Astrocyte (in vitro differentiated cells and primary cell): ENCODE measurements at regions not wholly inside any gene's neighbourhood (a gene's known extent, or its start where the extent isn't known, plus 50 kb on each side); places are given as distances from the start of the nearest gene placed in this dataset.

Source experiments
- DNase-seq: peaks from one replicate; pipeline ENCODE4 v3.0.0-alpha.2; 2010; ENCODE audit warnings: low read depth
- FAIRE-seq: peaks from 2 replicates; lab custom pipeline; 2011; peaks lifted over from hg19 to GRCh38; lab: Jason Lieb, UNC
- H2AFZ ChIP-seq: 2 replicates; pipeline ENCODE4 v1.6.0; 2012; ENCODE audit warnings: low read depth, low read length, inconsistent platforms
- H3K27ac ChIP-seq: 2 replicates; pipeline ENCODE4 v1.5.1; 2011; ENCODE audit warnings: low read depth, low read length, inconsistent platforms
- H3K27me3 ChIP-seq: 2 replicates; pipeline ENCODE4 v1.6.0; 2011; ENCODE audit warnings: low read length, inconsistent platforms; ENCODE audit not compliant: insufficient read depth
- H3K36me3 ChIP-seq: 2 replicates; pipeline ENCODE4 v1.5.1; 2011; ENCODE audit warnings: low read length, inconsistent platforms; ENCODE audit not compliant: insufficient read depth
- H3K4me1 ChIP-seq: 2 replicates; pipeline ENCODE4 v1.5.1; 2011; ENCODE audit warnings: low read length, inconsistent platforms; ENCODE audit not compliant: insufficient read depth
- H3K4me2 ChIP-seq: 2 replicates; pipeline ENCODE4 v1.6.0; 2012; ENCODE audit warnings: low read length, inconsistent platforms
- H3K4me3 ChIP-seq: 2 replicates; pipeline ENCODE4 v1.5.1; 2011; ENCODE audit warnings: low read depth, mild to moderate bottlenecking, low read length, inconsistent platforms; ENCODE audit not compliant: insufficient read depth
- H3K79me2 ChIP-seq: 2 replicates; pipeline ENCODE4 v1.6.0; 2012; ENCODE audit warnings: mild to moderate bottlenecking, low read length, inconsistent platforms; ENCODE audit not compliant: insufficient read depth
- H3K9ac ChIP-seq: 2 replicates; pipeline ENCODE4 v1.6.0; 2012; ENCODE audit warnings: mild to moderate bottlenecking, low read length, inconsistent platforms
- H3K9me3 ChIP-seq: 2 replicates; pipeline ENCODE4 v1.5.1; 2012; ENCODE audit warnings: low read depth, mild to moderate bottlenecking, low read length, inconsistent platforms; ENCODE audit not compliant: insufficient read depth
- H4K20me1 ChIP-seq: 2 replicates; pipeline ENCODE4 v1.6.0; 2012; ENCODE audit warnings: low read length, inconsistent platforms; ENCODE audit not compliant: insufficient read depth
- H3K27ac Mint-ChIP-seq: one replicate; pipeline ENCODE4 v1.8.0; 2021; ENCODE audit warnings: mild to moderate bottlenecking, mixed read lengths; ENCODE audit not compliant: unreplicated experiment
- H3K27me3 Mint-ChIP-seq: one replicate; pipeline ENCODE4 v1.8.0; 2021; ENCODE audit warnings: low read depth, mixed read lengths; ENCODE audit not compliant: unreplicated experiment
- H3K36me3 Mint-ChIP-seq: one replicate; pipeline ENCODE4 v1.8.0; 2021; ENCODE audit warnings: low read depth, mixed read lengths; ENCODE audit not compliant: unreplicated experiment
- H3K4me1 Mint-ChIP-seq: one replicate; pipeline ENCODE4 v1.8.0; 2021; ENCODE audit warnings: low read depth, mixed read lengths; ENCODE audit not compliant: unreplicated experiment
- H3K4me3 Mint-ChIP-seq: one replicate; pipeline ENCODE4 v1.8.0; 2021; ENCODE audit warnings: mild to moderate bottlenecking, moderate library complexity, mixed read lengths; ENCODE audit not compliant: unreplicated experiment
- H3K9me3 Mint-ChIP-seq: one replicate; pipeline ENCODE4 v1.8.0; 2021; ENCODE audit warnings: mild to moderate bottlenecking, mixed read lengths; ENCODE audit not compliant: unreplicated experiment
- EZH2 ChIP-seq: IDR thresholded peaks from 2 replicates; pipeline ENCODE4 v1.6.1; 2012; ENCODE audit warnings: mild to moderate bottlenecking, low read length, inconsistent platforms; ENCODE audit not compliant: insufficient read depth
- TF ChIP-seq, protein P1 (sequence below): IDR thresholded peaks from 2 replicates; pipeline ENCODE4 v1.5.1; 2011; ENCODE audit warnings: low read depth, mild to moderate bottlenecking, inconsistent platforms, low read length, moderate library complexity; ENCODE audit not compliant: insufficient read depth

DNA sequence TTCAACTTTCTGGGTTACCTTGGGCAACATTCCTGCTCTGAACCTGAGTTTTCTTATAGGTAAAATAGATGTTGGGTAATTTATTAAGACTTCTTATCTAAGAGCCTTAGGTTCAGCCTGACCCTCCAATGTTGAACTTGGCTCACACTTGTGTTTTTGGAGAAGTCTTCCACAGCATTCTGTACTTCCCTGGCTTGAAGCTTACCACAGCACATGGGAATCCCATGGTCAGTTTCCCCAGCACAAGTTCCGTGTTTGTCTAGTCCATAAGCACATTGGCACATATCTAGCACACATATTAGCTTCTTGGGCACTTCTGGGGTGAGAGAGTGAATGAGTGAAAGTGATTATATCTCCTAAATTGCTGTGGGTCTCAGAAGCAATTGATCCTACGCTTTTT is 782.5 kb upstream of the HS6ST1 start:
- Mint-ChIP-seq H3K27me3 (peaks cover 17% of the 10 kb centered on the region), H3K27ac (no peak overlapping the region), H3K4me1 (no peaks in the 10 kb centered on the region), H3K36me3 (no peaks in the 10 kb centered on the region), H3K4me3 (no peak overlapping the region), H3K9me3 (no peaks in the 10 kb centered on the region)
- TF ChIP-seq, protein P1, sequence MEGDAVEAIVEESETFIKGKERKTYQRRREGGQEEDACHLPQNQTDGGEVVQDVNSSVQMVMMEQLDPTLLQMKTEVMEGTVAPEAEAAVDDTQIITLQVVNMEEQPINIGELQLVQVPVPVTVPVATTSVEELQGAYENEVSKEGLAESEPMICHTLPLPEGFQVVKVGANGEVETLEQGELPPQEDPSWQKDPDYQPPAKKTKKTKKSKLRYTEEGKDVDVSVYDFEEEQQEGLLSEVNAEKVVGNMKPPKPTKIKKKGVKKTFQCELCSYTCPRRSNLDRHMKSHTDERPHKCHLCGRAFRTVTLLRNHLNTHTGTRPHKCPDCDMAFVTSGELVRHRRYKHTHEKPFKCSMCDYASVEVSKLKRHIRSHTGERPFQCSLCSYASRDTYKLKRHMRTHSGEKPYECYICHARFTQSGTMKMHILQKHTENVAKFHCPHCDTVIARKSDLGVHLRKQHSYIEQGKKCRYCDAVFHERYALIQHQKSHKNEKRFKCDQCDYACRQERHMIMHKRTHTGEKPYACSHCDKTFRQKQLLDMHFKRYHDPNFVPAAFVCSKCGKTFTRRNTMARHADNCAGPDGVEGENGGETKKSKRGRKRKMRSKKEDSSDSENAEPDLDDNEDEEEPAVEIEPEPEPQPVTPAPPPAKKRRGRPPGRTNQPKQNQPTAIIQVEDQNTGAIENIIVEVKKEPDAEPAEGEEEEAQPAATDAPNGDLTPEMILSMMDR = no peak
- no peak for TF ChIP-seq EZH2
- H2AFZ ChIP-seq = no peak overlapping the region
- no peak overlapping the region for H3K27ac ChIP-seq
- H3K4me3 ChIP-seq = no peak overlapping the region
- H3K4me1 ChIP-seq = no peaks in the 10 kb centered on the region
- FAIRE-seq = no peak
- H3K9ac ChIP-seq = no peak overlapping the region
- H3K79me2 ChIP-seq = no peaks in the 10 kb centered on the region
- peaks cover 4% of the 10 kb centered on the region for H3K9me3 ChIP-seq
- no peak for DNase-seq
- H3K36me3 ChIP-seq = no peaks in the 10 kb centered on the region
- no peaks in the 10 kb centered on the region for H3K27me3 ChIP-seq
- H4K20me1 ChIP-seq = no peaks in the 10 kb centered on the region
- no peak overlapping the region for H3K4me2 ChIP-seq

DNA sequence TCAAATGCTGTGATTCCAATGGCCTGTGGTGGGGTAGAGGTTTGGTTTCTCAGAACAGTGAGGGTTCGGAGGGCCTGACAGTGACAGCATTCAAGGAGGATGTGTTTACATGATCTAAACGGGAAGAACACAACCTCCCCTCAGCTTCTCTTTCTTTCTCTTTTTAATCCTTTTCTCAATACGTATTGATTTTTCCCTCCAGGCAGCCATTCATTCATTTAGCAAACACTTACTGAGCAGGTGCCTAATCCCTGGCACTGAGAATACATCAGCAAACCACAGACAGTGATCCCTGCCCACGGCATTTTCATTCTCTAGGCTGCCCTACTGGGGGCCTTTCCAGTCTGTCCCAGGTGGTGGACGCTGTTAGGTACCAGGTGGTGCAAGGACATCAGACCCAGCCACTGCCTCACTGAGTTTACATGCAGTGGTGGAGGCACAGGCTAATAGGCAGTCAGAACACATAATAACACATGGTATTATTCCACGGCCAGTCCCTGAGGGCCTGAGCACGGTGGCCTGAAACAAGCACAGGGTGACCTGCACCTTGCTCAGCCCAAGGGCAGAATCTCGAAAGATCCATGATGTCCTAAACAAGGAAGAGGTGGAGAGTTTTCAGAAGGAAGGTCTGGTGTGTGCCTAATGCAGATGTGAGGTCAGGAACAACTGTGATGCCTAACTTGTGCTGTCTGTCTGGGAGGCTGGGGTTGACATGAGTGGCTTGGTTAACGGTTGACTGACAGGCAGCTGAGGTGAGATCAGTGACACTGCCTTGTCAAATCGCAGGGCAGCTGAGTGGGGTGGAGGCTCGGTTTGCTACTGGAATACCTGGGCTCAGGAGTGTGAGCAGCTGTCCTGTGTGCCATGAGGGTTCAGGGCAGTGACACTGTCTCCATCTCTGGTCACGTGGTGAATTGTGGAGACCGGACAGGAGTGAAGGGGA is 785.5 kb upstream of the HS6ST1 start:
- H4K20me1 ChIP-seq = no peaks in the 10 kb centered on the region
- no peak for TF ChIP-seq EZH2
- TF ChIP-seq, protein P1 = no peak

DNA sequence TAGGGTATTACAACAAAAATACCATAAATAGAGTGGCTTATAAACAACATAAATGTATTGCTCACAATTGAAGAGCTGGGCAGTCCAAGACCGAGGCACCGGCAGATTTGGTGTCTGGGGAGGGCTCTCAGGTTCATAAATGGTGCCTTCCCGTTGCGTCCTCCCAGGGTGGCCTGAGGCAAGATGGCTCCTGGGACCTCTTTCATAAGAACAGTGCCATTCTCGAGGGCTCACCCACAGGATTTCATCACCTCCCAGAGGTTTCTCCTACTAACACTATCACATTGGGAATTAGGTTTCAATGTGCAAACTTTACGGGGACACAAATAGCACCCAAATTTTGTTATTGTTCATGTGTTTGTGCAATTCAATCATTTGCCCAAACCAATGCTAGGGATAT is 793.5 kb upstream of the HS6ST1 start:
- Histone ChIP-seq H3K36me3 (no peaks in the 10 kb centered on the region), H3K79me2 (no peaks in the 10 kb centered on the region), H3K9me3 (peaks cover under 1% of the 10 kb centered on the region), H2AFZ (no peak overlapping the region), H3K9ac (no peak overlapping the region), H3K4me3 (no peak overlapping the region), H3K4me1 (no peaks in the 10 kb centered on the region), H3K27ac (no peak overlapping the region), H3K27me3 (no peaks in the 10 kb centered on the region), H4K20me1 (no peaks in the 10 kb centered on the region), H3K4me2 (no peak overlapping the region)
- Mint-ChIP-seq H3K4me3 (no peak overlapping the region), H3K27me3 (no peaks in the 10 kb centered on the region), H3K9me3 (no peaks in the 10 kb centered on the region), H3K4me1 (no peaks in the 10 kb centered on the region), H3K27ac (no peak overlapping the region), H3K36me3 (no peaks in the 10 kb centered on the region)
- TF ChIP-seq EZH2 = no peak
- TF ChIP-seq, protein P1 = no peak
- no peak for DNase-seq
- FAIRE-seq = no peak

More for the DNA sequence above, 785.5 kb upstream of the HS6ST1 start:
- Histone ChIP-seq H2AFZ (no peak overlapping the region), H3K27me3 (no peaks in the 10 kb centered on the region), H3K79me2 (no peaks in the 10 kb centered on the region), H3K36me3 (no peaks in the 10 kb centered on the region), H3K27ac (no peak overlapping the region), H3K4me2 (no peak overlapping the region), H3K4me1 (no peaks in the 10 kb centered on the region), H3K4me3 (no peak overlapping the region), H3K9ac (no peak overlapping the region), H3K9me3 (peaks cover 7% of the 10 kb centered on the region)
- FAIRE-seq (no peak), DNase-seq (no peak)
- H3K4me1 Mint-ChIP-seq = no peaks in the 10 kb centered on the region
- no peak overlapping the region for H3K4me3 Mint-ChIP-seq
- no peaks in the 10 kb centered on the region for H3K9me3 Mint-ChIP-seq
- H3K27ac Mint-ChIP-seq = no peak overlapping the region
- H3K36me3 Mint-ChIP-seq = no peaks in the 10 kb centered on the region
- H3K27me3 Mint-ChIP-seq = peaks cover 17% of the 10 kb centered on the region
